NCI-H69 (cell line): ENCODE measurements at regions not wholly inside any gene's neighbourhood (a gene's known extent, or its start where the extent isn't known, plus 50 kb on each side); places are given as distances from the start of the nearest gene placed in this dataset.
A peak's percentile ranks its signal among the peaks of the same experiment; 100 is the strongest.

Experiments used
- DNase-seq: peaks from one replicate; lab custom pipeline; 2025; lab: John Stamatoyannopoulos, UW

DNA sequence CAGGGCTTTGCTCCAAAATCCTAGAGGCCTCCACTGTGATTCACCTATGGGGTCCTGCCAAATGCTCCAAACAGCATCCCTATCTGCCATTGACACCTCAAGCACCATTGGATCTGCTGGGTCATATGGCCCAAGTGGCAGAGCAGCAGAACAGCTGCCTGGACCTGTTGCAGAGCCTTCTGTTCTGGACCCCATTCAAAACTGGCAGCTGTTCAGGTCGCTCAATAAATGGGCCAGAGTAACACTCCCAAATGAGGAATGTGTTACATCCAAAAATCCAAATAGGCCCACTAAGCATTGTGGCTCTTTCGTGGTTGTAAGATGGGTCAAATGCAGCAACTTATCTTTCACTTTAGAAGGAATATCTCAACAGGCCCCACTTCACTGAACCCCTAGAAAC, 783.6 kb downstream of the DCDC2C start:
- no peak for DNase-seq

DNA sequence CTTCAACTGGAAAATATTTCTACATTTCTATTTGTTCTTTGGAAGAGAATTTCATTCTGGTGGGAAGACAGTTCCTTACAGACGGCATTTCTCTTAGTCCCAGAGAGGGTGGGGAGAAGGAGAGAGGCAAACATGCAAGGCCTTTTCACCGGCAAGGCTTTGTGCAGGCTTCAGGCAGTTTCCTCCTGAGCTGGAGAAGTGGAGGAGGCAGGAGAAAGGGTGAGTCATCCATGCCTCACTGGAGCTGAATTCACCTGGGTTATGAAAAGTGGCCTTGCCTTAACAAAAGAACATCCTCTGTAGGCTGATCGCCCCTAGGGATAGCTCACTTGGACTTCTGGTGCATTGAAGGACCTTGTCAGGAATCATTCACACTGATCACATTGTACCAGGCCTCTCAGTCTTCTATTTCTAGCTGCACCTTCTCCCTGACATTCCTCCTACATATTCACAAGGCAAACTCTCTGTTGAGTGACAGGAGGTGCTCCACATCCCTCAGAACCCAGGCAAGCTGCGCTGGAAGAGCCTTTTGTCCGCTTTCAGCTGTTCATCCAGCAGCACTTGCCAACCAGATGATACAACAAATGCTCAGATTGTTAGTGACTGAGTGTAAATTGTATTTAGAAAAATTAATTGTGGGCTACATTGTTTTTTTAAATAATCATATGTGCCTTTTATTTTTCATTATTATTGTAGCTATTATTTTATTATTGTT, 796.1 kb downstream of the DCDC2C start:
- DNase-seq: peak; percentile 36

DNA sequence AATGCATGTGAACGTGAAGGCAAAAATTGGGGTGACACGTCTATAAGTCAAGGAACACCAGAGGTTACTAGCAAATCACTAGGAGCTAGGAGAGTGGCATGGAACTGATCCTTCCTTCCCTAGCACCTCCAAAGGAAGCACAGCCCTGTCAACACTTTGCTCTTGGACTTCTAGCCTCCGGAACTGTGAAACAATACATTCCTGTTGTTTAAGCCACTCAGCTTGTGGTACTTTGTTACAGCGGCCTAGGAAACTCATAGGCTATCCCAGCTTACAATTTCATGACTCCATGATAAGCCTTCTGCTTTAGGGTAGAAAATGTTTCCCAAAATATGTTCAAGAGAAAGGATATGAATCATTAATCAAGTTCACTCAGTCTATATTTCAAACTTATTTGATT, 798.1 kb downstream of the DCDC2C start:
- DNase-seq: no peak

DNA sequence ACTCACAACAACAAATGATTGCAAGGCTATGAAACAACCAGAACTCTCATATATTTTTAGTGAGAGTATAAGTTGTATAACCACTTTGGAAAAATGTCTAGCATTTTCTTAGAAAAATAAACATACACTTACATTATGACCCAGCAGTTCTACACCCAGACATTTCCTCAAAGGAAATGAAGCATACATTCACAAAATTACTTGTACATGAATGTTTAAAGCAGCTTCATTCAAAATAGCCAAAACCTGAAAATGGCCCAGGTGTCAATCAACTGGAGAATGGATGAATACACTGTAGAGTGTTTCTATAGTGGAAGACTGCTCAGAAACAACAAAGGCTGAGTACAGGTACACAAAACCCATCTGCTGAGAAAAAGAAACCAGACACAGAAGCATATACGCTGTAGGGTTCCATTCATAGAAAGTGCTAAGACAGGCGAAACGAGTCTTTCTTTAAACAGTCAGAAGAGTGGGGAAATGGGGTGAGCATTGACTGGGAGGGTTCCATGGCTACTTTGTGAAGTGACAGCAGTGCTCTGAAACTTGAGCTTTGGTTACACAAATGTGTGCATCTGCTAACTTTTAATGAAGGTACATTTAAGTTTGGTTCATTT, 799.0 kb downstream of the DCDC2C start:
- DNase-seq: no peak

DNA sequence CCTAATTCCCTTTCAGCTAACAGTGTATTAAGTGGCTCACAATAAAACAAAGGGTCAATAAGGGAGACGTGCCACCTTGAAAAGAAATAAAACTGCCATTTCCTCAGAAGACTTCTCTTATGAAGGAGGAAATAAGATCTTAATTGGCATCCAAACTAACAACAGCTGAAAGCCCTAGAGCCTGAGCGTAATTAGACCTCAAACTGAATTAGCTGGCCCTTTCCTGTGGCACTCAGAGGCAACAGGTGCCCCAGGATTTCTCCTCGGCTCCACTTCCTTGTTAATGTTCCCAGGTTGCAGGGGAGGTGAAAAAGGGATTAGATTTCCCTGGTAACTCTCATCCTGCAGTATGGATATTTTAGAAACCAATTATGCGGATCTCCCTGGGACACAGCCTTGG, 804.3 kb downstream of the DCDC2C start:
- DNase-seq: peak; percentile 87

DNA sequence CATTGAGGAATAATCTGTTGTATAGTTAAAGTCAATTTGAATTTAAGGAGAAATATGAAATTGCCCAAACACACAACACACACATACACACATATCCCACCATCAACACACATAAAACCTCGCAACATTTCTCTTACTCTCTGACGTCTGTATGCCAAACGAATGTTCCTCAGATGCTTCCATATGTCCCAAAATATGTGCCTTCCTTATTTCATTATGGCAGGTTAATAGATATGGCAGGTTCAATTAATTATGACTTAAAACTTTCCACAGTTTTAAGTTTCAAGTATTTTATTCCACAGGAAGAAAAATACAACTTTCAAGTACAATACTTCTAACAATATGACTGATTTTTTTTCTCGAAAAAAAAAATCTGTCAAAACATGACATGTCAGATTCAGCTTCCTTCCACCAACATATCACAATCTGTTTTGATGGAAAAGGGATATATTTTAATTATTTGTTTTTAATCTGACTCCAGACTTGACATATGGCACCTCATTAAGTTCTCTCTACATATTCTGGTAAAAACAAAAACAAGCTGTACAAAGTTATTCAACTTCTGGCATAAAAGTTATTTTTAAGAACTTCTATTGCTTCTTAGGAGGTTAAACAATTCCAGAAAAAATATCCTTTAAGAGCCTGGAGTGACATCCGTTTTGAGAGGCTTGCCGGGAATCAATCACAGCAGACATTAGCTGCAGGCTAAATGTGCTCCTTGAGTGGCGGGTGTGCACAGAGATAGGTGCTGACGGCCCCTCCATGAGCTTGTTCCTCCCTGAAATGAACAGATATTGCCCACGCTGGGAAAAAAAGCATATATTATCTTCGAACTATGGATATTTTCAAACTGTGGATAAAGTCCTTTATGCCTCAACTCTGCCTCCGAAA, 812.7 kb downstream of the DCDC2C start:
- DNase-seq: no peak

DNA sequence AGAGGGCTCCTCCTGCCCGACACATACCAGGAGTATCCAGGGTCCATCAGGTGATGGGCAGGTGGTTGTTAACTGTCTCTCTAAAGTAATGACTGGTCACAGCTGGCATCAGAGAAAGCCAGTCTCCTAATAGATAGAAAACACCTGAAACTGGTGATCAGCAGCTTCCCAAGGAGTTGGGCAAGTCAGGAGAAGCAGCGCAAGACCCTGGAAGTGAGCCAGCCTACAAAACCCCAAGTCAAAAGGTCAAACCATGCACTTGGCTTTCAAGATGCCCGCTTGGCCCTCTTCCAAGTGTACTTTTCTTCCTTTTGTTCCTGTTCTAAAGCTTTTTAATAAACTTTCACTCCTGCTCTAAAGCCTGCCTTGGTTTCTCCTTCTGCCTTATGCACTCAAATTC, 815.2 kb downstream of the DCDC2C start:
- no peak for DNase-seq

DNA sequence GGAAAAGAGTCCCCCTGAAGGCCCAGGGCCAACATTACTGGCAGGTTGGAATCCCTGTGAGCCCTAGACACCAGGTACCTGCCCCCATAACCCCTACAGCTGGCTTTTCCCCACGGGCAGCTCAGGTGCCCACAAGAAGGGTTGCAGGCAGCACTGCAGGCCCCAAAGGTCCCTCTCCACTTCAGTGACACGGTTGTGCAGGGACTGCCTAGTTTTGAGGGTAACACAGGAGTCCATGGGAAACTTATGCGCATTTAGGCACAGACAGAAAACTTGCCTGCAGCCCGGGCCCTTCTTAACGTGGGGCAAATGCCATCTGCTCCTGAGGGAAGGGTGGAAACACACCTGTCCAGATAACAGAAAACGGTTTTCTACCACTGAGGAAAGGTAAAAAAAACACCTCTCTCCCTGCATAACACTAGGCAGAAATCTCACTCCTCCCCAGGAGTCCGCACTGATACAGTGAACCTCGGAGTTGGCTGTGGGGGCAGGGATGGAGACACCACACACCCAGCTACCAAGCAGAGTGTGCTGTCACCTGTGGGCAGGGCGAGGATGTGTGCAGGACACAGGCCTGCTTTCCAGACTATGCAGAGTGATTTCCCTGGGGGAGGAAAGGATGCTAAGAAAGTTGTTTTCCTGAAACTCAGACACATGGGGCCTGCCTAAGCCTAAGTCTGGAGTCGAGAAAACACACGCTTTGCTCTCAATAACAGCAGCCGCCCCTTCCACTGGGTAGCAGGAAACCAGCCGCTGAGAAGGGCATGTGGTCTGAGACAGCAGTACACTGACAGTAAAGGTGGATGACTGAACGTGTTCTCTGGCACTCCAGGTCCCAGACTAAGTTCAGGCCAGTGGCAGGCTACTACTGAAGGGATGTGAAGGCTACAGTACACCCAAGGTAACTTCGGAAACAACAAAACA, 819.4 kb downstream of the DCDC2C start:
- DNase-seq: no peak

DNA sequence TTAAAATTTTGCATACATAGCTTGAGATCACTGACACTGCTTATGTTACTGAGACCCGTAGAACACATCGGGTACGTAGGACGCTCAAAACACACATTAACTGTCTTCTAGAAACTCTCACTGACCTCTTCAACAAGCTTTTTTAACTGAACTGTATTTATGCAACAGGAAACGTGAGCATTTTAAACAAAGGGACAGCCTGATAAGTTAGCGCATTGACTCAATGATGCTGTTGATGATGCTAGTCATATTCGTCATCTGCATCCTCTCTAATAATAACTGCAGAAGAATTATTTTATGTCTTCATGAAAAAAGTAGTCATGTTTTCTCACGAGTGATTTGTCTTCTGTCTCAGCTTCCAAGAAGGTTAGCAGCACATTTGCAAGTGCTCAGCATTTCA, 824.0 kb downstream of the DCDC2C start:
- no peak for DNase-seq

DNA sequence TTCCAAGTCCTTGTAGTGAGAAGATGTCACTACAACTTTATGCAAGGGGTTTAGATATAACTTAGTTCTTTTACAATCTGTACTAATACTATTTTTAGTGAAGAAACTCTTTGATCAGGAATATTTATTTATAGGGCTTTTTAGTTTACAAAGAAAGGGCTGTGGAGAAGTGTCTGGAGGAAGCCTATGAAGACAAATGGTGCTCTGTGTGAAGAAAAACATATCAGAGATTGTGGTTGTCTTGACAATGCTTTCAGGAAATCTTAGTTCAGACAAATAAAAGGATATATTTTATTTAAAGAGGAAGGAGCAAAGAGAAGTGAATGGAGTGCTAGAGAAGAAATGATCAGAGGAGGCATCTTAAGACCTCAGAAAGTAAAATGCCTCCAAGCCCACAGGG, 824.9 kb downstream of the DCDC2C start:
- no peak for DNase-seq

DNA sequence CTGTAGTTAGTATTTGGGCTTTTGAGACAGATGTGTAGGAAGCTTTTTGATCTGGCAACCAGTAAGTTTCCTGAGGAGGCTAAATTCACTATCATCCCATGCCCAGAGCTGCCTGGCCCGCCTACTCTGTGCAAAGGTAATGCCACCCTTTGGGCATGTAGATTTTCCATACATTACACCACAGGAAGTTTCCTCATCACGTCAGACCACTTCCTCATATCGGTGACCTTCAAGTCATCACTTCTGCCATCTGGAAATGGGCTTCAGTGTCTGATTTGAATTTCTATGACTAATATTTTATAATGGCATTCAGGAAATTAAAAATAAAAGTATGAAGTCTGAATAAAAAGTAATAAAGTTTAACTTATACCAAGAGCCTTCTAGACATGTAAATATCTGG, 825.4 kb downstream of the DCDC2C start:
- no peak for DNase-seq

DNA sequence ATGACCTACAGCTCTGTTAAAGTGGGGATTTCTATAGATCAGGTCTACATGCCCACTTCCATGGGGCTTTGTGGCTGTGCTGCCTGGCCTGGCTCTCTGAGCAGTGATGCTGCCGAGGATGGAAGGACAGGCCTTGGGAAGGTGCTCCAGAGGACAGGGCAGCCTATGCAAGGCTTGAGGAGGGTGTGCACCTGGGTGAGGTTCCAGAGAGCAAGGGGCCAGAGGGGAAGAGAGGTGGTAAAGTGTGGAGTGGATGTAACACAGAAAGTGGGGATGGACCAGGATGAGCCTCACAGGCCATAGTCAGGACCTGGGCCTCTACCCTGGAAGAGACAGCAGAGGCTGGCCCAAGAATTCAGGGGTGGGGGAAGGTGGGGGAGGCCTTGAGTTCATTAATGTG, 826.4 kb downstream of the DCDC2C start:
- DNase-seq: no peak

DNA sequence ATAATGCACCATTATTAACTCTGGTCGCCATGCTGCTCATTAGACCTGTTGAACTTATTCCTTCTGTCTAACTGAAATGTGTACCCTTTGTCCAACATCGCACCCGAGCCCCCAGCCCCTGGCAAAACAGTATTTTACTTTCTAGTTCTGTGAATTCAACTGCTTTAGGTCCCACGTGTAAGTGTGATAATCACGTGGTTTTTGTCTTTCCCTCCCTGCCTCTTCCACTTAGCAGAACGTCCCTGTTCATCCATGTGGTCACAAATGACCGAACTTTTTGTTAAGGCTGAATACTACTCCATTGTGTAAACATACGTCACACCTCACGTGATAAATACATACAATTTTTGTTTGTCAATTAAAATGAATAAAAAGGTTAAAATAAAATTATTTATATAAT, 826.9 kb downstream of the DCDC2C start:
- DNase-seq: no peak

DNA sequence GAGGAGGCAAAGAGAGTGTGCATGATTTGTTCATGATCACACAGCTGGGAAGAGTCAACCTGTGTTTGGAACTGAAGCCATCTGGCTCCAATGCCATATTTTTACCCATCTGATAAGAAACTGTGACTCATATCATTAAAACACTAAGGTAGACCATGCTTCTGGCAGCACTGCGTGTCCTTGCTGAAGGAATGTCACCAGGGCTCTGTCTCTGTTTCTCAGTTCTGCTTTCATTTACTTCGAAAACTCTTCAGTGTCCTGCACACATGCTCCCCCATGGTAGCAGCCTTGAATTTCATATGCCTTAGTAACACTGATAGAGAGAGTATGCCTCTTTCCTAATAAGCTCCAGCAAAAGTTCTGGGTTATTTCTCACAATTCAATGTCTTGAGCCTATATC, 830.4 kb downstream of the DCDC2C start:
- no peak for DNase-seq

DNA sequence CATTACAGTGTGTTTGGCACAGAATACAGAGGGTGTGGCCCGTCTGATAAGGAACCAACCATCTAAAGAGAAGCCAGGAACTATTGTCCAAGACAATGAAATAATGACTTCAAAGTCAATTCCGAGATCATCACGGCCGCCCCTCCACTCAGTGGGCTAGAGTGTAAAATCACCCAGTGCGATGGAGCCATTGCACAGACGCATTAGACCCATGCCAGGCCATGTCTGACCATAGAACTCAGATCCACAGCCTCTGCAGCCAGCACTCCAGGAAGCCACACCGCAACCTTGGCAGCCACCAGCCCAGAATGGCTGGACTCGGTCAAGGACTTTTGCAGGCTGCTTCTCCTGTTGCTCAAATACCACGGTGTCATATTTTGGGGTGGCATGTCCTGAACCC, 835.7 kb downstream of the DCDC2C start:
- no peak for DNase-seq

DNA sequence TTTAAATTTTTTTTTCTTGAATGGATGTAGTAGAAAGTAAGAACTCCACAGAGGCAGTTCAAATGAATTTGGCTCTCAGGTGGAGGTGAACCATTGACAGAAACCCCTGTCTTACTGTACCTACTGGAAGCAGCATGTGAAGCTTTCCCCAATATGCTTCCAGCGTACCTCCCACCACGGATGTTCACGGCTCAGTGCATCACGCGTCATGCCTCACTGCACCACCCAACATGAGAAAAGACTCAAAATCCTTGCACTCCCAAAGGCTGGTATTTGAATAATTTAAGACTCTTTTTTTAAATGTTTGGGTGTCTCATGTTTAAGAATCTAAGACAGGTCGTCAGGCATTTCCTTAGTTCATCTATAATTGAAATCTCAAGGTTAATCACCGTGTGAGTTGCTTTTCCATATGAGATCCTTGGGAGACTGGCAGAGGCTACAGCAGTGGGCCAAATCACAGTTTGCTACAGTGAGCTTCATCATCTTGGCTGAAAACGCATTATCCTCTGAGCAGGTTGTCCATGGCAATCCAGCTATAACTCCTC, 846.4 kb downstream of the DCDC2C start:
- no peak for DNase-seq

DNA sequence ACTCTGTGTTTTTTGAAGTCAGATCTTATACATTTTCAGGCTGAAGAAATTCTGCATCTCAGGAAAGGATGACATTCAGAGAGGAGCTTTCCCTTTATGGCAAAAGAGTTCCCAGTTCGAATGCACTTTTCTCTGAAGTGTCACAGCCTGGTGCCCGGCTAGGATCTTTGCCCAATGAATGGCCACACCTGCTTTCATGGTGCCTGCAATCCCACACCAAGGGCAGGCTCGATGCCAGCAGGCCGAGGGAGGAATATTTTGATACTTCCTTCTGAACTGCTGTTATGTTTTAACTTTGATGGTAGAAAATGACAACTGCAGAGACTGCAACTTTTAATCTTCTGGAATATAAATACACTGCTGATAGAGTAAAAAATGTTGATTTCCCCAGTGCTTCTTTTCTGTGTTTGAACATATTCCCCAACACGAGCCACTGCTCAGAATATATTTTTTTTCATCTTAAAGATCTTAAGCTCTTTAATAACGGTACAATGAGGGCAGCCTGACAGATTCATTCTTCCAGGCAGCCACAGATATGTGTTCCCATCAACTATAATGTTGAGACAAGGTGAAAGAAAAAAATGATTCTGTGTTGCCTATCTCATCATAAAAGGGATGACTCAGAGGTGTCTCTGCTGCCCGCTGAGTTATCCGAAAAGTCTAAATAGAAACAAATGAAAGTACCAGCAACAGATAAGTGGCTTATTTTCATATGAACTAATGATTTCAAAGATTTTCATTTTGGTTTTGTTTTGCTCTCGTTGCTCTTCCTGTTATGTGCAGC, 848.5 kb downstream of the DCDC2C start:
- no peak for DNase-seq

DNA sequence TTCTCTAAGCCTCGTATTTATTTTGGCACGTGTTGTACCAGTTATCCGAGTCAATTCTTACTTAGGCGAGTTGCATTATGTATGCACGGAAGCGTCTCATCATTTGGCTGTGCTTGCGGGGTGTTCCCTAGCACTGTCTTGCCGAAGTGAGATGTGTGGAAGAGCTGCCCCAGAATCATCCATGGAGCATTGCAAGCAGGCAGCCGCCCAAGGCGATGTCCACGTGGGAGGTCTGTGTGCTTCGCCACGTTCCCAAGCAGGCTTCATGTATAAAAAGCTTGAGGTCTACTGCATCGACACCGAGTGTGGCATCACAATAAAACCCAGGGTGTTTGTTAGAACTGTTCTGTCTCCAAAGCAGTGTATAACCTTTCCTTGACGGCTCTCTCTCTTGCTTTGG, 849.9 kb downstream of the DCDC2C start:
- no peak for DNase-seq

DNA sequence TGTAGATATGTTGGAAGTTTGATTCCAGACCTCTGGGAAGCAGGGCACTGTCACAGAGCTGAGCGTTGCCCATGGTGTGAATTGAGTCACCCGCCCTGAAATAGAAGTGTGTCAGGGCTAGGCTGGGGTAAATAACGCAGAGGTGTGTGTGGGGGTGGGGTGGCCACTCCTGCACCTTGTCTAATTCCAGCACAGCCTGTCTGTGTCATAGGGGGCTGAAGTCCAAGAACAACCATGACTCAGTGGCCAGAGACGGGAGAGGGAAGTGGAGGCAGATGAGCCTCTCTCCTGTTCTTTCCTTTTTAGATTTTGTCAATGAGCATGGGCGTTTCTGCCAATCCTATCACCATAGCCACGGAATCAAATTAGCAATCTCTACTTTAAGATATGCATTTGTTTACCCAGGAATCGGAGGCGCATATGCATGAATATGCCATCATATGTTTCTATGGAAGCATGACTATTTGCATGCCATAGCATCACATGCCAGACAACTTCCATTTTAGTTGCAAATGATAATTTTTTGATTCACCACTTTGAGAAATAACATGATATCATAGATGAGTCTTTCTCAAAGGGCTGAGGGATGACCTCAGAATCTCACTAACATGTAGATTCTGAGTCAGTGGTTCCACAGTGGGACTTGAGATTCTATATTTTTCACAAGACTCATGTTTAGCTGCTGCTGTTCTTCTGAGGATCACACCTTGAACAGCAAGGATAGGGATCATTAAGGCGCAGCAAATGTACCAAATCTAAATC, 852.9 kb downstream of the DCDC2C start:
- DNase-seq: no peak

DNA sequence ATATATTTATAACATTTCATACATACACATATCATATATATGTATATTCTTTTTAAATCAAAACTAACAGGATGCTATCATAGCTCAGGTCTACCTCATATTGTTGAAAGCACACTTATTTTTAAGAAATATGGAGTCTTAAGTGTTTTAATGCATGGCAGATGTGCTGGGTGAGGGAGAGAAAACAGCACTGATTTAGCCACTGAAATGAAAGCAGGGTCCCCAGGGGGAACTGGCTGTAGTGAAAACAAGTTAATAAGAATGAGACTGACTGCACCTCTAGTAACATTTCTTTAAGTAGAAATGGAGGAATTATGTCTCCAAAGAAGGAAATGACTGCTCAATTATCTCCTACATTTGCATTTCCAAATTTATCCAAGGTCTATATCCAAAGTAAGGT, 857.8 kb downstream of the DCDC2C start:
- DNase-seq: no peak
